A673 (cell line): ENCODE measurements at regions not wholly inside any gene's neighbourhood (a gene's known extent, or its start where the extent isn't known, plus 50 kb on each side); places are given as distances from the start of the nearest gene placed in this dataset.

Experiments
- BruUV-seq: library from RNA; stranded (reverse); fragments of 400-500 nt; replicated peaks from 2 replicates; lab custom pipeline; 2021; lab: Mats Ljungman, UMichigan
- CTCF ChIA-PET: fragments of 300-600 bp; sonication (Branson Sonifier 250); formaldehyde crosslinking; loops from one replicate; lab custom pipeline; 2022; ENCODE audit warnings: antibody characterized with exemption; lab: Charles Lee
- POLR2A ChIA-PET: fragments of 300-600 bp; sonication (Branson Sonifier 250); formaldehyde crosslinking; loops from one replicate; lab custom pipeline; 2022; ENCODE audit warnings: antibody characterized with exemption; ENCODE audit not compliant: low non-redundant PET; lab: Charles Lee
- DNase-seq: peaks from one replicate; pipeline ENCODE4 v3.0.0-alpha.2; 2015; ENCODE audit warnings: low spot score
- H3K27ac ChIP-seq: fragments of 200-600 bp; sonication (generic); 2 replicates; pipeline ENCODE4 v1.5.1; 2016; ENCODE audit warnings: mixed run types, low read depth, mild to moderate bottlenecking, mixed read lengths, antibody characterized with exemption, low read length; ENCODE audit not compliant: poor library complexity, severe bottlenecking
- H3K27me3 ChIP-seq: fragments of 200-600 bp; sonication (generic); replicated peaks from 2 replicates; pipeline ENCODE4 v1.6.1; 2017; ENCODE audit warnings: mixed run types, low read depth, mild to moderate bottlenecking, mixed read lengths, antibody characterized with exemption, low read length; ENCODE audit not compliant: insufficient read depth, poor library complexity
- H3K36me3 ChIP-seq: fragments of 200-600 bp; sonication (generic); 2 replicates; pipeline ENCODE4 v1.6.1; 2016; ENCODE audit warnings: mixed run types, mild to moderate bottlenecking, mixed read lengths, antibody characterized with exemption, low read length; ENCODE audit not compliant: insufficient read depth, poor library complexity, severe bottlenecking
- H3K4me1 ChIP-seq: fragments of 200-600 bp; sonication (generic); 2 replicates; pipeline ENCODE4 v1.6.1; 2017; ENCODE audit warnings: mixed run types, mild to moderate bottlenecking, mixed read lengths, antibody characterized with exemption, low read length; ENCODE audit not compliant: insufficient read depth, poor library complexity, severe bottlenecking
- H3K4me3 ChIP-seq: fragments of 200-600 bp; sonication (generic); 2 replicates; pipeline ENCODE4 v1.5.1; 2016; ENCODE audit warnings: low read depth, mixed run types, mild to moderate bottlenecking, mixed read lengths, low read length; ENCODE audit not compliant: poor library complexity, severe bottlenecking
- H3K9me3 ChIP-seq: fragments of 200-600 bp; sonication (generic); 2 replicates; pipeline ENCODE4 v1.6.1; 2016; ENCODE audit warnings: mixed run types, low read depth, mild to moderate bottlenecking, mixed read lengths, antibody characterized with exemption, low read length; ENCODE audit not compliant: poor library complexity, severe bottlenecking
- CTCF ChIP-seq: fragments of 300-800, 200-600 bp; sonication (generic); conservative IDR thresholded peaks from 2 replicates; pipeline ENCODE4 v1.5.1; 2017; ENCODE audit warnings: low read depth, mild to moderate bottlenecking, antibody characterized with exemption, low read length, moderate library complexity, mixed read lengths
- EZH2 ChIP-seq: fragments of 200-600 bp; sonication (generic); IDR thresholded peaks from 2 replicates; pipeline ENCODE4 v1.6.1; 2017; ENCODE audit warnings: borderline replicate concordance, low read depth, mild to moderate bottlenecking, mixed read lengths, antibody characterized with exemption, low read length; ENCODE audit not compliant: poor library complexity, severe bottlenecking
- intact Hi-C: fragments of 100-400 bp; cut with micrococcal nuclease; formaldehyde crosslinking; loops from one replicate; pipeline ENCODE4 v1.10.0; 2022; ENCODE audit not compliant: unreplicated experiment

GRCh38 chr1:34358636-34359035, 181.9 kb downstream of the C1orf94 start:
- no peak for DNase-seq
- H3K4me1 ChIP-seq = no peaks in the 10 kb centered on the region
- no peaks in the 10 kb centered on the region for H3K36me3 ChIP-seq
- ChIA-PET POLR2A (no interaction called here), CTCF (no interaction called here)
- H3K27ac ChIP-seq = no peak overlapping the region
- peaks cover 17% of the 10 kb centered on the region for H3K27me3 ChIP-seq
- H3K4me3 ChIP-seq = no peak overlapping the region
- intact Hi-C loops = no loop called here
- BruUV-seq = no TSS peak
- TF ChIP-seq CTCF = no peak
- TF ChIP-seq EZH2 = no peak
- no peaks in the 10 kb centered on the region for H3K9me3 ChIP-seq

GRCh38 chr1:34359411-34359810, 182.7 kb downstream of the C1orf94 start:
- no peak for TF ChIP-seq EZH2
- TF ChIP-seq CTCF = no peak
- no peak overlapping the region for H3K27ac ChIP-seq
- H3K4me3 ChIP-seq = no peak overlapping the region
- POLR2A ChIA-PET = no interaction called here
- H3K4me1 ChIP-seq = no peaks in the 10 kb centered on the region
- BruUV-seq = no TSS peak
- peaks cover 22% of the 10 kb centered on the region for H3K27me3 ChIP-seq
- CTCF ChIA-PET = no interaction called here
- no peaks in the 10 kb centered on the region for H3K9me3 ChIP-seq
- H3K36me3 ChIP-seq = no peaks in the 10 kb centered on the region
- intact Hi-C loops = no loop called here
- DNase-seq = no peak

GRCh38 chr1:34360574-34360973, 183.9 kb downstream of the C1orf94 start:
- ChIA-PET POLR2A (no interaction called here), CTCF (no interaction called here)
- intact Hi-C loops = no loop called here
- no TSS peak for BruUV-seq
- Histone ChIP-seq H3K27me3 (peaks cover 22% of the 10 kb centered on the region), H3K9me3 (no peaks in the 10 kb centered on the region), H3K4me3 (no peak overlapping the region), H3K27ac (no peak overlapping the region), H3K4me1 (no peaks in the 10 kb centered on the region), H3K36me3 (no peaks in the 10 kb centered on the region)
- TF ChIP-seq CTCF (no peak), EZH2 (no peak)
- no peak for DNase-seq
